ENCODE measurements at regions not wholly inside any gene's neighbourhood (a gene's known extent, or its start where the extent isn't known, plus 50 kb on each side); places are given as distances from the start of the nearest gene placed in this dataset.
"Not testable (repeated sequence)": the region's sequence is repeated elsewhere in the genome, so short reads cannot be mapped to it uniquely, and the experiment has no call there.

DNA sequence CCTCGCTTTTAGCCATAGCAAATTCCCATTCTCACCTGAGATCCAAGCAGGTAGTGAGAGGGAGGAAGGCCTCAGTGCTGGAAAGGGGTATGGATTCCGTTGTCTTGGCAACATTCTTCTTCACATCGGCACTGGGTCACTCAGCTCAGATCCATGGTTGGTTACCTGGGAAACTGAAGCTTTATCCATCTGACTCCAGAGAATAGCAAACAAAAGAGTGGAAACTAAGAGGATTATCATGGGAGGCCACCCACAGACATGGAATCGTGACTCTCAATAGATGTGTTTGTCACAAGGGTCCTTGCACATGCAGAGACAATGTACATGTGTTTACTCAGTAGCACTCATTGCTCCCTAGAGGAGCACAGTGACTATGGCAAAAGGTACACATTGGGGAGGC, 81.0 kb downstream of the MAGED4 start:
- no peaks in the 10 kb centered on the region for H3K9me3 ChIP-seq (ENCODE audit: control insufficient read depth, low read length)
- no peak for DNase-seq
- H2BK5ac ChIP-seq (ENCODE audit: low read depth, low read length, poor library complexity, severe bottlenecking) = no peak overlapping the region
- H3K4me1 ChIP-seq (ENCODE audit: control insufficient read depth, insufficient read depth, low read depth, low read length) = peaks cover 3% of the 10 kb centered on the region
- H2BK120ac ChIP-seq (ENCODE audit: low read depth, low read length) = no peak overlapping the region
- H4K8ac ChIP-seq (ENCODE audit: low read length) = no peak overlapping the region
- H2AFZ ChIP-seq (ENCODE audit: low read depth, low read length) = no peak overlapping the region
- H3K27me3 ChIP-seq (ENCODE audit: control insufficient read depth in 1 of 2, insufficient read depth in 1 of 2, low read length in 2 of 2) = peaks cover 0 to 36% of the 10 kb centered on the region in 2 experiments
- H3K9ac ChIP-seq (ENCODE audit: low read length) = no peak overlapping the region
- no peak overlapping the region for H3K14ac ChIP-seq (ENCODE audit: low read length in 2 of 2)
- no peak overlapping the region for H3K18ac ChIP-seq (ENCODE audit: low read depth in 1 of 2, low read length in 2 of 2)
- H2BK15ac ChIP-seq (ENCODE audit: low read depth, poor library complexity, severe bottlenecking) = no peak overlapping the region
- H3K4me2 ChIP-seq (ENCODE audit: low read length, poor library complexity, severe bottlenecking) = no peak overlapping the region
- no peak overlapping the region for H3K4me3 ChIP-seq (ENCODE audit: insufficient read depth in 1 of 2, low read depth in 1 of 2, low read length in 2 of 2)
- H3K27ac ChIP-seq (ENCODE audit: low read length, poor library complexity, severe bottlenecking) = no peak overlapping the region
- H2BK12ac ChIP-seq (ENCODE audit: low read length in 2 of 2) = no peak overlapping the region
- no peak overlapping the region for H3K23ac ChIP-seq (ENCODE audit: low read length in 2 of 2)
- no peak overlapping the region for H3K4ac ChIP-seq (ENCODE audit: low read depth in 1 of 2, low read length in 2 of 2)
- no peak overlapping the region for H2AK5ac ChIP-seq (ENCODE audit: low read length, severe bottlenecking)
- WGBS = 80% methylated on average over 2 of the region's 4 CpGs
- no peaks in the 10 kb centered on the region for H3K79me1 ChIP-seq (replicated peaks; ENCODE audit: low read length, poor library complexity, severe bottlenecking)
- H4K91ac ChIP-seq (ENCODE audit: low read length) = no peak overlapping the region
- no peaks in the 10 kb centered on the region for H3K36me3 ChIP-seq (ENCODE audit: control insufficient read depth in 1 of 2, insufficient read depth in 2 of 2, low read depth in 1 of 2, low read length in 2 of 2)

DNA sequence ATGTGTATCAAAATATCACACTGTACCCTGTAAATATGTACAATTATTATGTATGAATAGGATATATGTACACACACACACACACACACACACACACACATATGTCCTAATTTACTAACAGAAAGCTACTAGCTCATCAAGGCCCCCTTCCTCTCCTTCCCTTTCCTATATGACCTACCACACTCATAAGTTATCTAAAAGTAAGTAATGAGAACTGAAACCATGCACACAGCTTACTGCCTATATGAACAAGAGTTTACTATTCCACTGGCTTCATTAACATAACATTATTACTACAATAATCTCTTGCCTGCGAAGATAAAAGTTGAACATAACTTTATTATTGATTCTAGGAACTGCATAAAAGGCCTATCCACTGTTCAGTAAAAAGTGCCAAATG, 83.8 kb downstream of the MAGED4 start:
- not testable (repeated sequence) for H3K18ac ChIP-seq (ENCODE audit: low read depth in 1 of 2, low read length in 2 of 2); H3K4me3 ChIP-seq (ENCODE audit: insufficient read depth in 1 of 2, low read depth in 1 of 2, low read length in 2 of 2); DNase-seq; H2BK5ac ChIP-seq (ENCODE audit: low read depth, low read length, poor library complexity, severe bottlenecking); H3K14ac ChIP-seq (ENCODE audit: low read length in 2 of 2); H3K4me1 ChIP-seq (ENCODE audit: control insufficient read depth, insufficient read depth, low read depth, low read length); H3K9ac ChIP-seq (ENCODE audit: low read length); H3K4me2 ChIP-seq (ENCODE audit: low read length, poor library complexity, severe bottlenecking); H3K23ac ChIP-seq (ENCODE audit: low read length in 2 of 2); H3K79me1 ChIP-seq (replicated peaks; ENCODE audit: low read length, poor library complexity, severe bottlenecking); H3K4ac ChIP-seq (ENCODE audit: low read depth in 1 of 2, low read length in 2 of 2); H3K9me3 ChIP-seq (ENCODE audit: control insufficient read depth, low read length); H4K8ac ChIP-seq (ENCODE audit: low read length); H2AK5ac ChIP-seq (ENCODE audit: low read length, severe bottlenecking); H3K27ac ChIP-seq (ENCODE audit: low read length, poor library complexity, severe bottlenecking); H2BK15ac ChIP-seq (ENCODE audit: low read depth, poor library complexity, severe bottlenecking); H4K91ac ChIP-seq (ENCODE audit: low read length); H2AFZ ChIP-seq (ENCODE audit: low read depth, low read length); H3K36me3 ChIP-seq (ENCODE audit: control insufficient read depth in 1 of 2, insufficient read depth in 2 of 2, low read depth in 1 of 2, low read length in 2 of 2); H2BK120ac ChIP-seq (ENCODE audit: low read depth, low read length); H2BK12ac ChIP-seq (ENCODE audit: low read length in 2 of 2)
- 62% methylated on average over 1 of the region's 1 CpG for WGBS
- peaks cover 0 to 50% of the 10 kb centered on the region in 2 experiments for H3K27me3 ChIP-seq (ENCODE audit: control insufficient read depth in 1 of 2, insufficient read depth in 1 of 2, low read length in 2 of 2)

- Histone ChIP-seq H4K8ac (ENCODE audit: low read length) (no peak overlapping the region), H3K36me3 (ENCODE audit: control insufficient read depth in 1 of 2, insufficient read depth in 2 of 2, low read depth in 1 of 2, low read length in 2 of 2) (no peaks in the 10 kb centered on the region), H3K27me3 (ENCODE audit: control insufficient read depth in 1 of 2, insufficient read depth in 1 of 2, low read length in 2 of 2) (peaks cover 0 to 48% of the 10 kb centered on the region in 2 experiments), H2AFZ (ENCODE audit: low read depth, low read length) (no peak overlapping the region), H4K91ac (ENCODE audit: low read length) (no peak overlapping the region), H3K4me3 (ENCODE audit: insufficient read depth in 1 of 2, low read depth in 1 of 2, low read length in 2 of 2) (no peak overlapping the region), H3K9ac (ENCODE audit: low read length) (no peak overlapping the region), H2AK5ac (ENCODE audit: low read length, severe bottlenecking) (no peak overlapping the region), H2BK120ac (ENCODE audit: low read depth, low read length) (no peak overlapping the region), H3K79me1 (replicated peaks; ENCODE audit: low read length, poor library complexity, severe bottlenecking) (no peaks in the 10 kb centered on the region), H3K27ac (ENCODE audit: low read length, poor library complexity, severe bottlenecking) (no peak overlapping the region), H3K14ac (ENCODE audit: low read length in 2 of 2) (no peak overlapping the region), H2BK5ac (ENCODE audit: low read depth, low read length, poor library complexity, severe bottlenecking) (no peak overlapping the region), H3K18ac (ENCODE audit: low read depth in 1 of 2, low read length in 2 of 2) (no peak overlapping the region), H2BK15ac (ENCODE audit: low read depth, poor library complexity, severe bottlenecking) (no peak overlapping the region), H3K4ac (ENCODE audit: low read depth in 1 of 2, low read length in 2 of 2) (no peak overlapping the region), H2BK12ac (ENCODE audit: low read length in 2 of 2) (no peak overlapping the region), H3K4me1 (ENCODE audit: control insufficient read depth, insufficient read depth, low read depth, low read length) (no peaks in the 10 kb centered on the region), H3K4me2 (ENCODE audit: low read length, poor library complexity, severe bottlenecking) (no peak overlapping the region), H3K9me3 (ENCODE audit: control insufficient read depth, low read length) (no peaks in the 10 kb centered on the region), H3K23ac (ENCODE audit: low read length in 2 of 2) (no peak overlapping the region)
- 48% methylated on average over 2 of the region's 4 CpGs for WGBS
- no peak for DNase-seq
Observed at GRCh38 chrX:52270453-52271116, 85.9 kb downstream of the MAGED4 start.

DNA sequence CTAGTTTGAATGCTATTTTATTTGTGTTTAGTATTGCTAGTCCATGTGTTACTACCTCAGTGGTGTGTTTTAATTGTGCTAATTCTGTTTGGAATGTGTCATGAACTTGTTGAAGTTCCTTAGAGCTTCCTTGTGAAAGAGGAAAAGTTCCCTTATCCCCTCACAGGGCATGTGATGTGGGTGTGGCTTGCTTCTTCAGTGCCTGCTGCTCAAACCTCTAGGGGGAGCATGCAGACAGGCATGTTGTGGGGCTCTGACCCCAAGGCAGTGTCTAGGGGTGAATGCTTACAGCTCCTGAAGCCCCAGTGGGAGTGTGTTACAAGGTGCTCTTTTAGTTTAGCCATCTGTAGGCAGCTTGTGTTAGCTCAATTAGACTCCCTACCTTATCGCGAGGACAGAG, 86.5 kb downstream of the MAGED4 start:
- H2AK5ac ChIP-seq (ENCODE audit: low read length, severe bottlenecking) = no peak overlapping the region
- no peak overlapping the region for H3K4me3 ChIP-seq (ENCODE audit: insufficient read depth in 1 of 2, low read depth in 1 of 2, low read length in 2 of 2)
- H3K18ac ChIP-seq (ENCODE audit: low read depth in 1 of 2, low read length in 2 of 2) = no peak overlapping the region
- no peak overlapping the region for H2BK5ac ChIP-seq (ENCODE audit: low read depth, low read length, poor library complexity, severe bottlenecking)
- no peak overlapping the region for H2BK12ac ChIP-seq (ENCODE audit: low read length in 2 of 2)
- no peak overlapping the region for H3K9ac ChIP-seq (ENCODE audit: low read length)
- H3K27ac ChIP-seq (ENCODE audit: low read length, poor library complexity, severe bottlenecking) = no peak overlapping the region
- H3K4me1 ChIP-seq (ENCODE audit: control insufficient read depth, insufficient read depth, low read depth, low read length) = no peaks in the 10 kb centered on the region
- peak; percentile 29 for DNase-seq
- H3K23ac ChIP-seq (ENCODE audit: low read length in 2 of 2) = no peak overlapping the region
- no peaks in the 10 kb centered on the region for H3K36me3 ChIP-seq (ENCODE audit: control insufficient read depth in 1 of 2, insufficient read depth in 2 of 2, low read depth in 1 of 2, low read length in 2 of 2)
- peaks cover 0 to 47% of the 10 kb centered on the region in 2 experiments for H3K27me3 ChIP-seq (ENCODE audit: control insufficient read depth in 1 of 2, insufficient read depth in 1 of 2, low read length in 2 of 2)
- no peaks in the 10 kb centered on the region for H3K79me1 ChIP-seq (replicated peaks; ENCODE audit: low read length, poor library complexity, severe bottlenecking)
- H4K8ac ChIP-seq (ENCODE audit: low read length) = no peak overlapping the region
- no peak overlapping the region for H2AFZ ChIP-seq (ENCODE audit: low read depth, low read length)
- no peak overlapping the region for H3K4ac ChIP-seq (ENCODE audit: low read depth in 1 of 2, low read length in 2 of 2)
- no peaks in the 10 kb centered on the region for H3K9me3 ChIP-seq (ENCODE audit: control insufficient read depth, low read length)
- H3K14ac ChIP-seq (ENCODE audit: low read length in 2 of 2) = no peak overlapping the region
- H2BK15ac ChIP-seq (ENCODE audit: low read depth, poor library complexity, severe bottlenecking) = no peak overlapping the region
- 55% methylated on average over 2 of the region's 2 CpGs for WGBS
- H3K4me2 ChIP-seq (ENCODE audit: low read length, poor library complexity, severe bottlenecking) = no peak overlapping the region
- H2BK120ac ChIP-seq (ENCODE audit: low read depth, low read length) = no peak overlapping the region
- H4K91ac ChIP-seq (ENCODE audit: low read length) = no peak overlapping the region

All from mesenchymal stem cell (in vitro differentiated cells and primary cell).